ENCODE measurements at regions not wholly inside any gene's neighbourhood (a gene's known extent, or its start where the extent isn't known, plus 50 kb on each side); places are given as distances from the start of the nearest gene placed in this dataset.

GRCh38 chr6:12594530-12594893 is 122.1 kb upstream of the PHACTR1 start:
- TF ChIP-seq POLR2A (IDR thresholded peaks at IDR 0.05) (no peak), CTCF (IDR thresholded peaks at IDR 0.05) (no peak)

Data from esophagus squamous epithelium (tissue), 4 donors.